ENCODE measurements at regions not wholly inside any gene's neighbourhood (a gene's known extent, or its start where the extent isn't known, plus 50 kb on each side); places are given as distances from the start of the nearest gene placed in this dataset.
"Not testable (repeated sequence)": the region's sequence is repeated elsewhere in the genome, so short reads cannot be mapped to it uniquely, and the experiment has no call there.

GRCh38 chr12:71300772-71301675, 138.6 kb upstream of the LGR5 start:
- FAIRE-seq (no peak), DNase-seq (ENCODE audit: low spot score) (no peak)

- FAIRE-seq (no peak), DNase-seq (ENCODE audit: low spot score) (no peak)
Measured at GRCh38 chr12:71299541-71300376, 139.8 kb upstream of the LGR5 start.

GRCh38 chr12:71297930-71298329, 140.1 kb upstream of the TSPAN8 start:
- FAIRE-seq, result no peak
- no peak for DNase-seq (ENCODE audit: low spot score)

- no peak for DNase-seq (ENCODE audit: low spot score)
- no peak for FAIRE-seq
Measured at GRCh38 chr12:71295953-71296352, 138.2 kb upstream of the TSPAN8 start.

GRCh38 chr12:71291746-71292145, 133.9 kb upstream of the TSPAN8 start:
- no peak for DNase-seq (ENCODE audit: low spot score)
- FAIRE-seq, result no peak

- DNase-seq (ENCODE audit: low spot score) (no peak), FAIRE-seq (no peak)
Measured at GRCh38 chr12:71283883-71284282, 126.1 kb upstream of the TSPAN8 start.

GRCh38 chr12:71282925-71283324, 125.1 kb upstream of the TSPAN8 start:
- DNase-seq (ENCODE audit: low spot score) (no peak), FAIRE-seq (no peak)

GRCh38 chr12:71282020-71282419, 124.2 kb upstream of the TSPAN8 start:
- DNase-seq (ENCODE audit: low spot score), result no peak
- FAIRE-seq, result no peak

- FAIRE-seq, result no peak
- no peak for DNase-seq (ENCODE audit: low spot score)
Measured at GRCh38 chr12:71281425-71281824, 123.6 kb upstream of the TSPAN8 start.

- DNase-seq (ENCODE audit: low spot score), result no peak
Measured at GRCh38 chr12:71277866-71278265, 120.1 kb upstream of the TSPAN8 start.

GRCh38 chr12:71276541-71276940, 118.7 kb upstream of the TSPAN8 start:
- DNase-seq (ENCODE audit: low spot score) (no peak), FAIRE-seq (no peak)

More at GRCh38 chr12:71277866-71278265, 120.1 kb upstream of the TSPAN8 start:
- no peak for FAIRE-seq

GRCh38 chr12:71270794-71271193, 113.0 kb upstream of the TSPAN8 start:
- not testable (repeated sequence) for FAIRE-seq

GRCh38 chr12:71270057-71270456, 112.3 kb upstream of the TSPAN8 start:
- DNase-seq (ENCODE audit: low spot score), result no peak
- no peak for FAIRE-seq

More at GRCh38 chr12:71270794-71271193, 113.0 kb upstream of the TSPAN8 start:
- not testable (repeated sequence) for DNase-seq (ENCODE audit: low spot score)

GRCh38 chr12:71269281-71269598, 111.4 kb upstream of the TSPAN8 start:
- no peak for DNase-seq (ENCODE audit: low spot score)
- no peak for FAIRE-seq

GRCh38 chr12:71268598-71269280, 110.9 kb upstream of the TSPAN8 start:
- no peak for DNase-seq (ENCODE audit: low spot score)
- FAIRE-seq, result no peak

- no peak for FAIRE-seq
- DNase-seq (ENCODE audit: low spot score), result no peak
Measured at GRCh38 chr12:71266606-71267005, 108.8 kb upstream of the TSPAN8 start.

- not testable (repeated sequence) for DNase-seq (ENCODE audit: low spot score); FAIRE-seq
Measured at GRCh38 chr12:71265731-71266130, 107.9 kb upstream of the TSPAN8 start.

GRCh38 chr12:71262466-71262865, 104.7 kb upstream of the TSPAN8 start:
- DNase-seq (ENCODE audit: low spot score), result no peak
- FAIRE-seq, result no peak

- DNase-seq (ENCODE audit: low spot score) (no peak), FAIRE-seq (no peak)
Measured at GRCh38 chr12:71252473-71252872, 94.7 kb upstream of the TSPAN8 start.

GRCh38 chr12:71250166-71250565, 92.4 kb upstream of the TSPAN8 start:
- DNase-seq (ENCODE audit: low spot score) (no peak), FAIRE-seq (no peak)

- FAIRE-seq (no peak), DNase-seq (ENCODE audit: low spot score) (no peak)
Measured at GRCh38 chr12:71243370-71243769, 85.6 kb upstream of the TSPAN8 start.

- DNase-seq (ENCODE audit: low spot score), result no peak
- FAIRE-seq, result no peak
Measured at GRCh38 chr12:71242511-71242910, 84.7 kb upstream of the TSPAN8 start.
